CD14-positive monocyte (primary cell): ENCODE measurements at regions not wholly inside any gene's neighbourhood (a gene's known extent, or its start where the extent isn't known, plus 50 kb on each side); places are given as distances from the start of the nearest gene placed in this dataset.

Source experiments
- DNase-seq, 3 donors: peaks; one replicate each; pipeline ENCODE4 v3.0.0-alpha.2; 2011 to 2022
- H2AFZ ChIP-seq: 2 replicates; pipeline ENCODE4 v1.6.0; 2012; ENCODE audit warnings: mild to moderate bottlenecking, low read depth, low read length, inconsistent platforms; ENCODE audit not compliant: insufficient read depth, poor library complexity, severe bottlenecking
- H3K27ac ChIP-seq, 2 donors: 1 replicate in 1 of 2; 2 replicates in 1 of 2; pipeline ENCODE4 v1.5.1; 2012 to 2013; ENCODE audit warnings: low read length in 2 of 2, control low read depth in 1 of 2, inconsistent platforms in 1 of 2, low read depth in 1 of 2, mild to moderate bottlenecking in 1 of 2
- H3K27me3 ChIP-seq, 2 donors: one replicate each; pipeline versions ENCODE4 v1.6.0 to v1.6.1; 2011 to 2013; ENCODE audit warnings: low read length in 2 of 2; ENCODE audit not compliant: control insufficient read depth in 2 of 2, insufficient read depth in 2 of 2
- H3K36me3 ChIP-seq, 2 donors: replicated peaks in 1 of 2; 1 replicate in 1 of 2; 2 replicates in 1 of 2; pipeline versions ENCODE4 v1.5.1 to v1.6.1; 2012 to 2013; ENCODE audit warnings: low read length in 2 of 2, control low read depth in 1 of 2, inconsistent platforms in 1 of 2, mild to moderate bottlenecking in 1 of 2; ENCODE audit not compliant: insufficient read depth in 2 of 2, control insufficient read depth in 1 of 2
- H3K4me1 ChIP-seq, 2 donors: 1 replicate in 1 of 2; 2 replicates in 1 of 2; pipeline versions ENCODE4 v1.5.1 to v1.6.1; 2012 to 2013; ENCODE audit warnings: low read length in 2 of 2, control low read depth in 1 of 2, inconsistent platforms in 1 of 2, mild to moderate bottlenecking in 1 of 2, moderate library complexity in 1 of 2; ENCODE audit not compliant: insufficient read depth in 2 of 2, control insufficient read depth in 1 of 2
- H3K4me2 ChIP-seq: replicated peaks from 2 replicates; pipeline ENCODE3; 2012; ENCODE audit warnings: low read length, moderate library complexity, mild to moderate bottlenecking; ENCODE audit not compliant: poor library complexity, severe bottlenecking; ENCODE audit errors: extremely low read depth
- H3K4me3 ChIP-seq, 3 experiments: fragments of 200-600 bp in 1 of 3; sonication (generic) in 1 of 3; replicated peaks in 1 of 3; 1 replicate in 2 of 3; 2 replicates in 1 of 3; pipeline ENCODE4 v1.5.1; 2011 to 2013; ENCODE audit warnings: low read length in 3 of 3, mild to moderate bottlenecking in 3 of 3, control low read depth in 2 of 3, low read depth in 2 of 3, inconsistent platforms in 1 of 3, moderate library complexity in 1 of 3
- H3K79me2 ChIP-seq: 2 replicates; pipeline ENCODE4 v1.6.0; 2012; ENCODE audit warnings: mild to moderate bottlenecking, control low read depth, inconsistent platforms, low read length, moderate library complexity; ENCODE audit not compliant: insufficient read depth
- H3K9ac ChIP-seq: 2 replicates; pipeline ENCODE4 v1.6.0; 2017; ENCODE audit warnings: low read length, mild to moderate bottlenecking; ENCODE audit not compliant: insufficient read depth, poor library complexity, severe bottlenecking
- H3K9me3 ChIP-seq, 2 donors: replicated peaks in 1 of 2; 1 replicate in 1 of 2; 2 replicates in 1 of 2; pipeline versions ENCODE4 v1.5.1 to v1.6.1; 2012 to 2013; ENCODE audit warnings: low read length in 2 of 2, control low read depth in 1 of 2; ENCODE audit not compliant: control insufficient read depth in 1 of 2, insufficient read depth in 1 of 2
- H4K20me1 ChIP-seq: 2 replicates; pipeline ENCODE4 v1.6.0; 2012; ENCODE audit warnings: mild to moderate bottlenecking, low read length, control low read depth, moderate library complexity; ENCODE audit not compliant: insufficient read depth
- H3K27ac Mint-ChIP-seq, 7 donors: one replicate each; pipeline ENCODE4 v1.8.0; 2020; ENCODE audit warnings: mild to moderate bottlenecking in 7 of 7, mixed read lengths in 7 of 7, moderate library complexity in 6 of 7, inconsistent platforms in 2 of 7
- H3K27me3 Mint-ChIP-seq, 3 donors: one replicate each; pipeline ENCODE4 v1.8.0; 2021 to 2022; ENCODE audit warnings: low read depth in 3 of 3, mild to moderate bottlenecking in 3 of 3, mixed read lengths in 3 of 3, moderate library complexity in 3 of 3, inconsistent platforms in 1 of 3
- H3K36me3 Mint-ChIP-seq, 2 donors: one replicate each; pipeline ENCODE4 v1.8.0; 2020; ENCODE audit warnings: mixed read lengths in 2 of 2, inconsistent platforms in 1 of 2, mild to moderate bottlenecking in 1 of 2
- H3K4me1 Mint-ChIP-seq: one replicate; pipeline ENCODE4 v1.8.0; 2020; ENCODE audit warnings: mild to moderate bottlenecking, mixed read lengths
- H3K4me3 Mint-ChIP-seq, 2 donors: one replicate each; pipeline ENCODE4 v1.8.0; 2020; ENCODE audit warnings: mild to moderate bottlenecking in 2 of 2, mixed read lengths in 2 of 2, moderate library complexity in 1 of 2
- H3K9me3 Mint-ChIP-seq, 7 donors: one replicate each; pipeline ENCODE4 v1.8.0; 2020 to 2022; ENCODE audit warnings: mixed read lengths in 7 of 7, mild to moderate bottlenecking in 6 of 7, moderate library complexity in 6 of 7, inconsistent platforms in 2 of 7
- CTCF ChIP-seq: fragments of 200-600 bp; IDR thresholded peaks from one replicate; pipeline ENCODE4 v1.8.0; 2022; ENCODE audit warnings: antibody characterized with exemption, mild to moderate bottlenecking
- WGBS: methylation state at CpG from one replicate; pipeline ENCODE4 v1.1.5; 2013; ENCODE audit warnings: missing lambda C conversion rate; ENCODE audit not compliant: insufficient coverage; 5-methylcytosine and 5-hydroxymethylcytosine counted together
- intact Hi-C, 2 donors: fragments of 100-400 bp; cut with micrococcal nuclease; formaldehyde crosslinking; loops; one replicate each; pipeline versions ENCODE4 v1.15.0 to v1.15.1; 2023

DNA sequence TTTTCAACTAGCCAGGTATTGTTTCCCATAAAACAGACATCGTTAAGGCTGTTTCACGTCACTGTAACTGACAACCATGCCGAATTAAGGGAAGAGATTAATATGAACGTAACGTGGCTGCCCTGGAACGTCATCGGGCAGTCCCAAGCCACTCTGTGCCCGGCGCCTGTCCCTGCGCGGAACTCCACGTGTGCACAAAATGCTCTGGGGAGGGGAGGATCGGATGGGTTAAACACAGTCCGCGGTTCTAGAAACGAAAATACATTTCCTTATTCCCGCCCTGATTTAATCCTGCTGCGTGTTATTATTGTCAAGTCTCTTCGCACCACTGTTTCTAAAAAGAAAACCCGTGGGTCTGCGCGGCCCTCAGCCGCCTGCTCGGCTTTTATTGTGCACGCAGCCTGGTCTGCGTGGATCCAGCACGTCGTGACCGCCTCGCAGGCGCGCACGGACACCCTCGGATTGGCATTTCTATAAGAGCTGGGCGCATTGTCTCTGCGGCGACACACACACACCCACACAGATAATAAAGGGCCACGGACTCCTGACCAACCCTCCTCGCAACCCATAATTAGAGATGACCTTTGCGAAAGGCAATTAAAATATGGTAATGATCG, 69.6 kb upstream of the BCOR start:
- H3K27me3 Mint-ChIP-seq, result peaks cover 17 to 60% (median 33%) of the 10 kb centered on the region in 3 donors
- H3K79me2 ChIP-seq, result no peaks in the 10 kb centered on the region
- H3K27ac ChIP-seq, result no peak overlapping the region
- intact Hi-C loops, result no loop called here
- WGBS, result 1% methylated on average over 14 of the region's 41 CpGs
- TF ChIP-seq CTCF, result no peak
- peaks cover 0 to 18% (median 3%) of the 10 kb centered on the region in 7 donors for H3K9me3 Mint-ChIP-seq
- peak overlapping the region; percentile 24 for H3K9ac ChIP-seq
- H3K4me3 Mint-ChIP-seq, result peak overlapping the region; percentile 83 to 91
- H3K36me3 ChIP-seq, result no peaks in the 10 kb centered on the region
- H3K4me1 Mint-ChIP-seq, result peaks cover 38% of the 10 kb centered on the region
- peak overlapping the region; percentile 65 for H2AFZ ChIP-seq
- H3K36me3 Mint-ChIP-seq, result peaks cover 4 to 7% of the 10 kb centered on the region in 2 donors
- peaks cover 8 to 9% of the 10 kb centered on the region in 2 donors for H3K27me3 ChIP-seq
- H3K27ac Mint-ChIP-seq, result peak overlapping the region in 5 of 7 donors; percentile 49 to 64 (median 52)
- H3K9me3 ChIP-seq, result no peaks in the 10 kb centered on the region
- peak in 1 of 3 donors; percentile 60 for DNase-seq
- H4K20me1 ChIP-seq, result no peaks in the 10 kb centered on the region
- peak overlapping the region; percentile 71 for H3K4me2 ChIP-seq
- H3K4me1 ChIP-seq, result peaks cover 48 to 52% of the 10 kb centered on the region in 2 donors
- peak overlapping the region; percentile 11 to 63 (median 39) for H3K4me3 ChIP-seq

- peaks cover 17 to 53% (median 35%) of the 10 kb centered on the region in 3 donors for H3K27me3 Mint-ChIP-seq
- H3K4me2 ChIP-seq, result peak overlapping the region; percentile 71
Observed at GRCh38 chrX:40166582-40166981, 68.8 kb upstream of the BCOR start.

More at GRCh38 chrX:40166582-40166981, 68.8 kb upstream of the BCOR start:
- Histone ChIP-seq H3K4me1 (peaks cover 47 to 51% of the 10 kb centered on the region in 2 donors), H3K9ac (no peak overlapping the region), H3K27me3 (peaks cover 8 to 9% of the 10 kb centered on the region in 2 donors), H3K27ac (no peak overlapping the region), H4K20me1 (no peaks in the 10 kb centered on the region), H3K79me2 (no peaks in the 10 kb centered on the region), H3K4me3 (peak overlapping the region in 1 of 3 experiments; percentile 63), H3K36me3 (no peaks in the 10 kb centered on the region), H3K9me3 (no peaks in the 10 kb centered on the region), H2AFZ (peak overlapping the region; percentile 65)
- no peak for DNase-seq
- WGBS, result 0% methylated on average over 1 of the region's 4 CpGs
- intact Hi-C loops, result no loop called here
- peak overlapping the region; percentile 83 to 91 for H3K4me3 Mint-ChIP-seq
- H3K4me1 Mint-ChIP-seq, result peaks cover 38% of the 10 kb centered on the region
- peaks cover 0 to 13% (median 3%) of the 10 kb centered on the region in 7 donors for H3K9me3 Mint-ChIP-seq
- peaks cover 4 to 7% of the 10 kb centered on the region in 2 donors for H3K36me3 Mint-ChIP-seq
- no peak for TF ChIP-seq CTCF
- peak overlapping the region in 2 of 7 donors; percentile 26 to 58 for H3K27ac Mint-ChIP-seq
